ENCODE measurements at regions not wholly inside any gene's neighbourhood (a gene's known extent, or its start where the extent isn't known, plus 50 kb on each side); places are given as distances from the start of the nearest gene placed in this dataset.

GRCh38 chr4:178395798-178396197, 953.6 kb upstream of the AGA start:
- no peaks in the 10 kb centered on the region for H3K36me3 ChIP-seq
- H3K4me3 ChIP-seq = no peak overlapping the region
- ATAC-seq = no peak
- intact Hi-C loops (cut with DNase I; ENCODE audit: low total_unique reads) (no loop called here), in situ Hi-C loops (cut with MboI; ENCODE audit: low sequenced_read_pairs in 4 of 4) (no loop called here)
- no peak for DNase-seq
- H3K27ac ChIP-seq = no peak overlapping the region
- H3K9me3 ChIP-seq = peaks cover 0 to 3% (median 0%) of the 10 kb centered on the region in 3 donors
- H3K4me1 ChIP-seq = no peaks in the 10 kb centered on the region
- no peak for TF ChIP-seq POLR2A (IDR thresholded peaks at IDR 0.05)
- H3K27me3 ChIP-seq = no peaks in the 10 kb centered on the region

GRCh38 chr4:178412455-178412854, 970.2 kb upstream of the AGA start:
- DNase-seq (no peak), ATAC-seq (no peak)
- Histone ChIP-seq H3K36me3 (no peaks in the 10 kb centered on the region), H3K4me3 (no peak overlapping the region), H3K9me3 (no peaks in the 10 kb centered on the region), H3K27me3 (no peaks in the 10 kb centered on the region), H3K27ac (no peak overlapping the region), H3K4me1 (no peaks in the 10 kb centered on the region)
- TF ChIP-seq CTCF (IDR thresholded peaks at IDR 0.05 in 4 of 5, conservative IDR thresholded peaks at IDR 0.05 in 1 of 5) = no peak
- TF ChIP-seq POLR2A (IDR thresholded peaks at IDR 0.05) = no peak
- in situ Hi-C loops (cut with MboI; ENCODE audit: low sequenced_read_pairs in 4 of 4) = no loop called here
- intact Hi-C loops (cut with DNase I; ENCODE audit: low total_unique reads) = no loop called here

GRCh38 chr4:178414042-178414441, 971.8 kb upstream of the AGA start:
- no peaks in the 10 kb centered on the region for H3K36me3 ChIP-seq
- in situ Hi-C loops (cut with MboI; ENCODE audit: low sequenced_read_pairs in 4 of 4) (no loop called here), intact Hi-C loops (cut with DNase I; ENCODE audit: low total_unique reads) (no loop called here)
- H3K27ac ChIP-seq = no peak overlapping the region
- ATAC-seq (no peak), DNase-seq (no peak)
- no peaks in the 10 kb centered on the region for H3K27me3 ChIP-seq
- TF ChIP-seq CTCF (IDR thresholded peaks at IDR 0.05 in 4 of 5, conservative IDR thresholded peaks at IDR 0.05 in 1 of 5) (no peak), POLR2A (IDR thresholded peaks at IDR 0.05) (no peak)
- H3K4me3 ChIP-seq = no peak overlapping the region
- H3K4me1 ChIP-seq = no peaks in the 10 kb centered on the region
- no peaks in the 10 kb centered on the region for H3K9me3 ChIP-seq

GRCh38 chr4:178414881-178415446, 972.7 kb upstream of the AGA start:
- H3K27me3 ChIP-seq = no peaks in the 10 kb centered on the region
- H3K4me3 ChIP-seq = no peak overlapping the region
- ATAC-seq (no peak), DNase-seq (no peak)
- H3K4me1 ChIP-seq = no peaks in the 10 kb centered on the region
- H3K27ac ChIP-seq = no peak overlapping the region
- in situ Hi-C loops (cut with MboI; ENCODE audit: low sequenced_read_pairs in 4 of 4) (no loop called here), intact Hi-C loops (cut with DNase I; ENCODE audit: low total_unique reads) (no loop called here)
- H3K9me3 ChIP-seq = no peaks in the 10 kb centered on the region
- TF ChIP-seq POLR2A (IDR thresholded peaks at IDR 0.05) (no peak), CTCF (IDR thresholded peaks at IDR 0.05 in 4 of 5, conservative IDR thresholded peaks at IDR 0.05 in 1 of 5) (no peak)
- no peaks in the 10 kb centered on the region for H3K36me3 ChIP-seq

GRCh38 chr4:178415925-178416324, 973.7 kb upstream of the AGA start:
- intact Hi-C loops (cut with DNase I; ENCODE audit: low total_unique reads) (no loop called here), in situ Hi-C loops (cut with MboI; ENCODE audit: low sequenced_read_pairs in 4 of 4) (no loop called here)
- no peaks in the 10 kb centered on the region for H3K36me3 ChIP-seq
- H3K4me3 ChIP-seq = no peak overlapping the region
- DNase-seq (no peak), ATAC-seq (no peak)
- no peak overlapping the region for H3K27ac ChIP-seq
- no peaks in the 10 kb centered on the region for H3K4me1 ChIP-seq
- TF ChIP-seq POLR2A (IDR thresholded peaks at IDR 0.05) (no peak), CTCF (IDR thresholded peaks at IDR 0.05 in 4 of 5, conservative IDR thresholded peaks at IDR 0.05 in 1 of 5) (no peak)
- no peaks in the 10 kb centered on the region for H3K9me3 ChIP-seq
- H3K27me3 ChIP-seq = no peaks in the 10 kb centered on the region

All from gastrocnemius medialis (tissue), 4 donors.